ENCODE measurements at regions not wholly inside any gene's neighbourhood (a gene's known extent, or its start where the extent isn't known, plus 50 kb on each side); places are given as distances from the start of the nearest gene placed in this dataset.

DNA sequence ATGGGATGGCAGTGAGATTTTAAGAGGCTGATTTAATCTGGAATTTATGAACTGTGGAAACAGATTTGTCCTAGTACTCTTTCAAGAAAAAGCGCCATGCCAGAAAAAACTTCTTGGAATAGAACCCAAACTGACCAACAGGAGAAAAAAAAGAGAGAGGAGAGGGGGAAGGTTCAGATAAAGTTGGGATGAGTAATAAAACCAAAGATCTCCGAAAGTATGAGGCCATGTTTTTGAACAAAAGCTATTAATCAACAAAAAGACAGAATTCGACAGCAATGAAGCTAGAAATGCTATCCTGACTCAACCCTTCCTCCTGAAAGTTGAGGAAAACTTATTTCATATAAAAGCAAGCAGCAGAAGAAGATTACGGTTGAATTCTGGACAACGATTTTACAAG lies 135.5 kb downstream of the CEMIP2 start:
- TF ChIP-seq, protein P1, sequence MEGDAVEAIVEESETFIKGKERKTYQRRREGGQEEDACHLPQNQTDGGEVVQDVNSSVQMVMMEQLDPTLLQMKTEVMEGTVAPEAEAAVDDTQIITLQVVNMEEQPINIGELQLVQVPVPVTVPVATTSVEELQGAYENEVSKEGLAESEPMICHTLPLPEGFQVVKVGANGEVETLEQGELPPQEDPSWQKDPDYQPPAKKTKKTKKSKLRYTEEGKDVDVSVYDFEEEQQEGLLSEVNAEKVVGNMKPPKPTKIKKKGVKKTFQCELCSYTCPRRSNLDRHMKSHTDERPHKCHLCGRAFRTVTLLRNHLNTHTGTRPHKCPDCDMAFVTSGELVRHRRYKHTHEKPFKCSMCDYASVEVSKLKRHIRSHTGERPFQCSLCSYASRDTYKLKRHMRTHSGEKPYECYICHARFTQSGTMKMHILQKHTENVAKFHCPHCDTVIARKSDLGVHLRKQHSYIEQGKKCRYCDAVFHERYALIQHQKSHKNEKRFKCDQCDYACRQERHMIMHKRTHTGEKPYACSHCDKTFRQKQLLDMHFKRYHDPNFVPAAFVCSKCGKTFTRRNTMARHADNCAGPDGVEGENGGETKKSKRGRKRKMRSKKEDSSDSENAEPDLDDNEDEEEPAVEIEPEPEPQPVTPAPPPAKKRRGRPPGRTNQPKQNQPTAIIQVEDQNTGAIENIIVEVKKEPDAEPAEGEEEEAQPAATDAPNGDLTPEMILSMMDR (conservative IDR thresholded peaks at IDR 0.05; ENCODE audit: control insufficient read depth, insufficient read depth, low read depth, low read length) = no peak
- DNase-seq (ENCODE audit: low read depth) = peak; percentile 7
- H3K4me3 ChIP-seq (ENCODE audit: control insufficient read depth, low read depth, low read length) = no peak overlapping the region

DNA sequence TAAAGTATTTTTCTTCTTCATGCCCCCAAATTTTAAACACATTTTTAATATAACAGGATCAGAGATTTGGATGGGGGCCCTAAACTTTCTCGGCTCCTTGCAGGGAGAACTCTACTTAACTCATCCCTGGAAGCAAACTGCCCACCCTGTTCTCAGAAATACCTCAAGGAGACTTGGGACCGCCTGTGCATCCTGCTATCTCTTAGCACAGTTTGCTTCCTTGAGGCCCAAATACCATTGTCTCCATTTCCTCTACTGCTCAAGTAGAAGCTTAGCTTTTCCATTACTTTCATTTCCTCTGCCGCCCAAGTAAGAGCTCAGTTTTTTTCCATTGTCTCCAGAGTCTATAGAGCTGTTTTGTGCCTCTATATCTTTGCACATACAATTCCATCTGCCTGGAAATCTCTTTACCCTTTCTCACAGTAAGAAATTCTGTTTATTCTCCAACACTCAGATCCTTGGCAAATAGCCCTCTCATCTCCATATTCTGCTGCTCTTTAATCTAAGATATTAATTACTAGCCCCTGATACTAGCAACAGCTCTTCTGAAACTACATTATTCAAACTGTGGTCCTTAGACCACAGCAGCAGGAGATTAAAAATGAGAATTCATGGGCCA lies 137.8 kb downstream of the CEMIP2 start:
- H3K4me3 ChIP-seq (ENCODE audit: control insufficient read depth, low read depth, low read length) = no peak overlapping the region
- no peak for DNase-seq (ENCODE audit: low read depth)
- TF ChIP-seq, protein P1 (conservative IDR thresholded peaks at IDR 0.05; ENCODE audit: control insufficient read depth, insufficient read depth, low read depth, low read length) = no peak

DNA sequence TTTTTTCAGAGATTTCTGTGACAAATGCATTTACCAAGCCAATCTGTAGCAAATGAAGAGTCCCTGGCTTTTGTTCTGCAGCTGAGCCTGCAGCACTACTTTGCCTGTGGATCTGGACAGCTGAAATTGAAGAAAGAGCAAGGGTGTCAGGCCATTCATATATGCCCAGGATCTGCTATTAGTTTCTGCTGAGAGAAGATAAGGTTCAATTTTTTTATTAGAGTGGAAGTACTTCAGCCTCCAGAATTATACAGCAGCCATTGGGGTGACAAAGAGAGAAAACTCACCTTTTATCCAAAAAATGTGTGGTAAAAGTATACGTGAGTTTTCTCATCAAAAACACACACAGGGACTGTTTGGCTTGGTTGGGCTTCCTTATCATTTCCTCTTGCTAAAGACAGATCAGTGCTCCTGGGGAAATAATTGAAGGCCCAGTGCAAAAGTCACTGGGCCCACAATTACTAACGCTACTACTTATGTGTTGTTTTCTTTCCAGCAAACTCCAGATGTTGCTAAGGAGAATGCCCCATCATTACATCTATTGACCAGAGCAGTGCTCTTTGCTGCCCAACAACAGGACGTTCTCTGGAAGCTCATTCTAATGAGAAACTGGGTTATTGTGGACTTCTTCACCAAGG lies 138.6 kb downstream of the CEMIP2 start:
- no peak for DNase-seq (ENCODE audit: low read depth)
- TF ChIP-seq, protein P1 (conservative IDR thresholded peaks at IDR 0.05; ENCODE audit: control insufficient read depth, insufficient read depth, low read depth, low read length) = no peak
- H3K4me3 ChIP-seq (ENCODE audit: control insufficient read depth, low read depth, low read length) = no peak overlapping the region

DNA sequence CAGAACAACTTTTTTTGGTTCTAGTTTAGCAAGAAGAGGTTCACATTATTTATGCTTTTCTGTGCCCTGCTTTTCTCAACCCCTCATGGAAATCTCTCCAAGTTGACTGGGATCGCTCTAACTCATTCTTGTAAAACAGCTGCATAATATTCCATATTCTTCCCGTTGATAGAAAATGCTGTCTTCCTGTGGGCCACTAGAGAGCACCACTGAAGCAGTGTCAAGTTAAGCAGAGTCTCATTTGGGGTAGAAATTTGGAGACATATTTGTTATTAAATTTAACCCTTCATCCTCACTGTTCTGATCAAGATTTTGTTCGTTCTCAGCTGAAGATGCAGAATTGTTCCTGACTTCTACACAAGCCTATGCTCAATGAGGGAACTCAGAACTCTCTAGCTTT lies 140.1 kb downstream of the CEMIP2 start:
- H3K4me3 ChIP-seq (ENCODE audit: control insufficient read depth, low read depth, low read length) = no peak overlapping the region
- DNase-seq (ENCODE audit: low read depth) = peak; percentile 39
- TF ChIP-seq, protein P1 (conservative IDR thresholded peaks at IDR 0.05; ENCODE audit: control insufficient read depth, insufficient read depth, low read depth, low read length) = peak; percentile 56

DNA sequence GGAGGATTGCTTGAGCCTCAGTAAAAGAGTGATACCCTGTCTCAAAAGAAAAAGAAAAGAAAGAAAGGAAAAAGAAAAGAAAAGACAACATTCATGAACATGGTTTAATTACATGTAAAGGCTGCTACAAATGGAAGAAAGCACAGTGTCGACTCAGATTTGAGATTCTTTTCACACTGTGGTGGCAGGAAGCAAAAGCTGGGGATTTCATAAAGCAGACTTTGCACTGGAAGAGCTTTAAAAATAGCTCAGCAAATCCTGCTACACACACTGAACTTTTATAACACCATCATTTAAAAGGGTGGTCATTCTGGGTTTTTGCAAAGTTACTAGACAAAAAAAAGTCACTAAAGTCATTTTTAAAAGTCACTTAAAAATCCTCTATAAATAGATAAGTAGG lies 140.8 kb downstream of the CEMIP2 start:
- TF ChIP-seq, protein P1 (conservative IDR thresholded peaks at IDR 0.05; ENCODE audit: control insufficient read depth, insufficient read depth, low read depth, low read length) = no peak
- H3K4me3 ChIP-seq (ENCODE audit: control insufficient read depth, low read depth, low read length) = no peak overlapping the region
- DNase-seq (ENCODE audit: low read depth) = no peak

DNA sequence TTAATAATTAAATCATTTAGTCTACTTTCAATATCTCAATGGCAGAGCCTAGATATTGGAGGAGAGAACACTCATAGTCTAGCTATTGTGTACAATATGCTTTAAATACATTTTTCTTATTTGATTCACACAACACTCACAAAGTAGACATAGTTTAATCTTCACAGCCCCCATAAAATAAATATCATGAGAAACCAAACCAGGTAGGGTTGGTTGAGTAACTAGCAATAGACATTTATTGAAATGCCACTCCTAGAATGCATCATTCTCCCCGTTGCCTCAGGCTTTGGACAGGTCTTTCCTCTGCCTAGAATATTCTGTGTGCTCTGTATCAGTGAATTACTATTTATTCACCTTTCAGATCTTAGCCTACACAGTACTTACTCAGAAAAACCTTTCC lies 141.9 kb downstream of the CEMIP2 start:
- TF ChIP-seq, protein P1 (conservative IDR thresholded peaks at IDR 0.05; ENCODE audit: control insufficient read depth, insufficient read depth, low read depth, low read length) = no peak
- no peak for DNase-seq (ENCODE audit: low read depth)

More for the DNA sequence above, 141.9 kb downstream of the CEMIP2 start:
- H3K4me3 ChIP-seq (ENCODE audit: control insufficient read depth, low read depth, low read length) = no peak overlapping the region
